Muscle of leg (tissue), 3 donors: ENCODE measurements at regions not wholly inside any gene's neighbourhood (a gene's known extent, or its start where the extent isn't known, plus 50 kb on each side); places are given as distances from the start of the nearest gene placed in this dataset.

Experiments
- DNase-seq: peaks from one replicate; pipeline ENCODE4 v3.0.0; 2013
- H3K27ac ChIP-seq: one replicate; pipeline ENCODE4 v1.5.1; 2013; ENCODE audit warnings: mild to moderate bottlenecking, low read length, control low read depth
- H3K27me3 ChIP-seq: one replicate; pipeline ENCODE4 v1.6.1; 2013; ENCODE audit warnings: low read length; ENCODE audit not compliant: control insufficient read depth, insufficient read depth
- H3K36me3 ChIP-seq: one replicate; pipeline ENCODE4 v1.6.1; 2013; ENCODE audit warnings: low read length; ENCODE audit not compliant: control insufficient read depth, insufficient read depth
- H3K4me1 ChIP-seq: one replicate; pipeline ENCODE4 v1.6.1; 2013; ENCODE audit warnings: low read length; ENCODE audit not compliant: control insufficient read depth, insufficient read depth
- H3K4me3 ChIP-seq: one replicate; pipeline ENCODE4 v1.5.1; 2013; ENCODE audit warnings: low read length, control low read depth
- H3K9me3 ChIP-seq: replicated peaks from 2 replicates; pipeline ENCODE4 v1.6.1; 2013; ENCODE audit warnings: low read depth, low read length; ENCODE audit not compliant: control insufficient read depth
- WGBS: methylation state at CpG from one replicate; pipeline ENCODE4 v1.1.5; 2013; ENCODE audit warnings: missing lambda C conversion rate; ENCODE audit not compliant: insufficient coverage; 5-methylcytosine and 5-hydroxymethylcytosine counted together

GRCh38 chr4:42345962-42346544 lies 51.2 kb upstream of the SHISA3 start:
- no peak overlapping the region for H3K4me3 ChIP-seq
- no peak overlapping the region for H3K27ac ChIP-seq
- H3K27me3 ChIP-seq, result no peaks in the 10 kb centered on the region
- no peaks in the 10 kb centered on the region for H3K4me1 ChIP-seq
- no peaks in the 10 kb centered on the region for H3K36me3 ChIP-seq
- no peak for DNase-seq
- no peaks in the 10 kb centered on the region for H3K9me3 ChIP-seq
- WGBS, result 94% methylated on average over 29 of the region's 29 CpGs

- H3K9me3 ChIP-seq, result no peaks in the 10 kb centered on the region
- no peak for DNase-seq
- peaks cover 2% of the 10 kb centered on the region for H3K4me1 ChIP-seq
- no peaks in the 10 kb centered on the region for H3K36me3 ChIP-seq
- H3K4me3 ChIP-seq, result no peak overlapping the region
- WGBS, result 93% methylated on average over 9 of the region's 10 CpGs
- no peak overlapping the region for H3K27ac ChIP-seq
- no peaks in the 10 kb centered on the region for H3K27me3 ChIP-seq
Observed at GRCh38 chr4:42347076-42347475, 50.2 kb upstream of the SHISA3 start.
